K562 (cell line): ENCODE measurements at regions not wholly inside any gene's neighbourhood (a gene's known extent, or its start where the extent isn't known, plus 50 kb on each side); places are given as distances from the start of the nearest gene placed in this dataset.

Experiments used
- ATF7 ChIP-seq: fragments of 450-650 bp; IDR thresholded peaks from 2 replicates; pipeline ENCODE4 v1.7.1; 2014; ENCODE audit warnings: mild to moderate bottlenecking, moderate library complexity
- CXXC5 ChIP-seq: fragments of 250-450 bp; sonication (Bioruptor Pico); IDR thresholded peaks from 2 replicates; pipeline ENCODE4 v1.8.0; 2022; ENCODE audit warnings: inconsistent platforms, mild to moderate bottlenecking, moderate library complexity
- DPF2 ChIP-seq: fragments of 450-650 bp; IDR thresholded peaks from 2 replicates; pipeline ENCODE4 v1.6.1; 2016
- ETS2 ChIP-seq: IDR thresholded peaks from 2 replicates; pipeline ENCODE4 v1.6.1; 2016; ENCODE audit warnings: borderline replicate concordance, missing genetic modification characterization, mild to moderate bottlenecking, moderate library complexity, missing compliant biosample characterization; ENCODE audit not compliant: poor library complexity, severe bottlenecking
- FOXA1 ChIP-seq: fragments of 450-650 bp; IDR thresholded peaks from 2 replicates; pipeline ENCODE4 v1.6.1; 2016; ENCODE audit warnings: mild to moderate bottlenecking, borderline replicate concordance
- FOXJ2 ChIP-seq: fragments of 200-800 bp; sonication (Bioruptor generic); IDR thresholded peaks from 2 replicates; pipeline ENCODE4 v1.6.1; 2016; ENCODE audit warnings: missing genetic modification characterization, missing compliant biosample characterization
- GABPB1 ChIP-seq: sonication (generic); formaldehyde crosslinking; IDR thresholded peaks from 2 replicates; pipeline ENCODE4 v1.8.0; 2022; ENCODE audit warnings: mild to moderate bottlenecking, missing genetic modification reagents
- GATAD2B ChIP-seq: fragments of 450-650 bp; IDR thresholded peaks from 2 replicates; pipeline ENCODE4 v1.6.1; 2017; ENCODE audit warnings: mild to moderate bottlenecking, borderline replicate concordance
- HMG20A ChIP-seq: fragments of 450-650 bp; formaldehyde crosslinking; conservative IDR thresholded peaks from 2 replicates; pipeline ENCODE4 v1.4.0; 2020; ENCODE audit warnings: mild to moderate bottlenecking, mixed read lengths
- KDM5B ChIP-seq: fragments of 200-600 bp; sonication (generic); IDR thresholded peaks from 2 replicates; pipeline ENCODE4 v1.6.1; 2012; ENCODE audit warnings: low read depth, mild to moderate bottlenecking, moderate library complexity, low read length, control low read depth, inconsistent platforms; ENCODE audit not compliant: insufficient replicate concordance
- NR2C1 ChIP-seq, 2 experiments: fragments of 450-650 bp; IDR thresholded peaks; 2 replicates each; pipeline ENCODE4 v1.6.1; 2017; ENCODE audit warnings: mild to moderate bottlenecking in 2 of 2, antibody characterized with exemption in 1 of 2, inconsistent platforms in 1 of 2, missing compliant biosample characterization in 1 of 2, missing genetic modification characterization in 1 of 2
- NR2C2 ChIP-seq, 2 experiments: fragments of 200-800 bp in 1 of 2; sonication (Bioruptor generic) in 1 of 2; sonication (generic) in 1 of 2; formaldehyde crosslinking in 1 of 2; IDR thresholded peaks; 2 replicates each; pipeline versions ENCODE4 v1.6.1 to v1.8.0; 2016 to 2022; ENCODE audit warnings: mild to moderate bottlenecking in 1 of 2, missing compliant biosample characterization in 1 of 2, missing genetic modification characterization in 1 of 2, missing genetic modification reagents in 1 of 2
- TBP ChIP-seq: optimal IDR thresholded peaks from 2 replicates; pipeline ENCODE3; 2011; ENCODE audit warnings: low read depth, low read length, improper control_type of control experiment
- TEAD4 ChIP-seq, 2 experiments: sonication (generic) in 1 of 2; formaldehyde crosslinking in 1 of 2; IDR thresholded peaks; 2 replicates each; pipeline versions ENCODE4 v1.6.1 to v1.8.0; 2012 to 2022; ENCODE audit warnings: borderline replicate concordance in 1 of 2, inconsistent platforms in 1 of 2, low read length in 1 of 2, mild to moderate bottlenecking in 1 of 2, missing genetic modification reagents in 1 of 2
- YY1 ChIP-seq, 3 experiments: IDR thresholded peaks; 2 replicates each; pipeline ENCODE4 v1.6.1; 2011; ENCODE audit warnings: low read length in 2 of 3, mild to moderate bottlenecking in 2 of 3, moderate library complexity in 2 of 3, borderline replicate concordance in 1 of 3, control low read depth in 1 of 3, low read depth in 1 of 3; ENCODE audit not compliant: insufficient read depth in 3 of 3, insufficient replicate concordance in 2 of 3, control insufficient read depth in 1 of 3, insufficient read length in 1 of 3; ENCODE audit errors: extremely low read depth in 1 of 3
- ZBTB1 ChIP-seq: sonication (generic); formaldehyde crosslinking; IDR thresholded peaks from 2 replicates; pipeline ENCODE4 v1.8.1; 2023; ENCODE audit warnings: missing genetic modification reagents, low read depth, mild to moderate bottlenecking, borderline replicate concordance
- ZBTB17 ChIP-seq: fragments of 450-650 bp; formaldehyde crosslinking; IDR thresholded peaks from 2 replicates; pipeline ENCODE4 v1.4.0; 2020; ENCODE audit warnings: mild to moderate bottlenecking
- ZNF311 ChIP-seq: fragments of 250-450 bp; sonication (Bioruptor Pico); IDR thresholded peaks from 2 replicates; pipeline ENCODE4 v1.4.0; 2020; ENCODE audit warnings: mild to moderate bottlenecking, moderate library complexity
- ZNF589 ChIP-seq: fragments of 200-800 bp; sonication (Bioruptor generic); IDR thresholded peaks from 2 replicates; pipeline ENCODE4 v1.6.1; 2016; ENCODE audit warnings: low read depth, missing genetic modification characterization, missing compliant biosample characterization
- TF ChIP-seq, protein P1 (sequence below), 2 experiments: fragments of 450-650 bp; conservative IDR thresholded peaks; 2 replicates each; pipeline ENCODE4 v1.6.1; 2017; ENCODE audit warnings: mild to moderate bottlenecking in 2 of 2, moderate library complexity in 2 of 2
- TF ChIP-seq, protein P2 (sequence below): fragments of 450-650 bp; IDR thresholded peaks from 2 replicates; pipeline ENCODE4 v1.6.1; 2016; ENCODE audit warnings: borderline replicate concordance
- TF ChIP-seq, protein P3 (sequence below): sonication (generic); formaldehyde crosslinking; IDR thresholded peaks from 2 replicates; pipeline ENCODE4 v1.9.0; 2022; ENCODE audit warnings: mild to moderate bottlenecking, missing genetic modification reagents

DNA sequence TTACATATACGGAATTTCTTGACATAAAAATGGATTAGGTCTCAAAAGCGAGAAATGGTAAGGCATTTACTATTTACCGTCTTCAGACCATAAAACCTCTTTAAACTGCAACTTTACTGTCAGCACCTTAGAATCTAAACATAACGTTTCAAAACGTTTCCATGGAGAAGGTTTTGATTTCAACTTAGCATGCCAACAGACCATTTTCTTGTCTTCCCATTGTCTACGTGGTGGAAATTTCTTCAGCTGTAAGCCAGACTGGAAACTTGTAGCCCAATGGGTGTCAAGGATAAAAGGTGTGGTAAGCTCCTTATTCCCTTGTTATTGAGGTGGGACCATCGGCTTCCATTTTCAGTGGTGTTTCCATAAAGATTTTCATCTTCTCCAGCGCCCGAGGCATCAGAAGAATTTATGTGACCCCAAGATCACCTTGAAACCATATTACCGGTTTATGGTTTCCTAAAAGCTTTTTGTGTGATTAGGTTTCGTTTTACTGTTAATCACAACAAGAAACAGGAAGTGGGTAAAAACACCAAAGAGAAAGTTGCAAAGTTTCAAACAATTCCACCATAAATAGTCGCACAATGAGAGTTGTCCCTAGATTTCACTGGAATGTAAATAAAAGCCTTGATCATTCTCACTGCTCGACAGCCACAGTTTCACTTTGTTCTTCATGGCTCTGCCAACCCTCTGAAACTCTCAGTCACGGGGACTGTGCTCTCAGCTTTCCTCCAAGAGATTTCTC is 63.0 kb upstream of the CD2AP start (continued):
- TF ChIP-seq, protein P1, sequence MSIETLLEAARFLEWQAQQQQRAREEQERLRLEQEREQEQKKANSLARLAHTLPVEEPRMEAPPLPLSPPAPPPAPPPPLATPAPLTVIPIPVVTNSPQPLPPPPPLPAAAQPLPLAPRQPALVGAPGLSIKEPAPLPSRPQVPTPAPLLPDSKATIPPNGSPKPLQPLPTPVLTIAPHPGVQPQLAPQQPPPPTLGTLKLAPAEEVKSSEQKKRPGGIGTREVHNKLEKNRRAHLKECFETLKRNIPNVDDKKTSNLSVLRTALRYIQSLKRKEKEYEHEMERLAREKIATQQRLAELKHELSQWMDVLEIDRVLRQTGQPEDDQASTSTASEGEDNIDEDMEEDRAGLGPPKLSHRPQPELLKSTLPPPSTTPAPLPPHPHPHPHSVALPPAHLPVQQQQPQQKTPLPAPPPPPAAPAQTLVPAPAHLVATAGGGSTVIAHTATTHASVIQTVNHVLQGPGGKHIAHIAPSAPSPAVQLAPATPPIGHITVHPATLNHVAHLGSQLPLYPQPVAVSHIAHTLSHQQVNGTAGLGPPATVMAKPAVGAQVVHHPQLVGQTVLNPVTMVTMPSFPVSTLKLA (conservative IDR thresholded peaks at IDR 0.05), result 0 out of 4 replicates have a peak, but pooled peaks of 1 of the 2 experiments have one; percentile 16
- no peak for TF ChIP-seq ZBTB1 (CRISPR knock-in tag)
- TF ChIP-seq ZNF311 (CRISPR knock-in tag), result no peak
- no peak for TF ChIP-seq FOXA1
- TF ChIP-seq NR2C1 (IDR thresholded peaks at IDR 0.05), result no peak
- peak; percentile 23; the same call in 1 of the 2 replicates for TF ChIP-seq NR2C1 (tag; IDR thresholded peaks at IDR 0.05)
- peak; percentile 26; the same call in 1 of the 2 replicates for TF ChIP-seq DPF2
- no peak for TF ChIP-seq NR2C2 (CRISPR knock-in tag; IDR thresholded peaks at IDR 0.05)
- TF ChIP-seq NR2C2 (tag; IDR thresholded peaks at IDR 0.05), result 0 out of 2 replicates have a peak, but pooled peaks have one; percentile 40
- TF ChIP-seq CXXC5 (CRISPR knock-in tag), result no peak
- peak; percentile 49; the same call in 1 of the 2 replicates for TF ChIP-seq GATAD2B
- 0 out of 2 replicates have a peak, but pooled peaks have one; percentile 25 for TF ChIP-seq ATF7
- TF ChIP-seq ZBTB17 (CRISPR knock-in tag), result no peak
- TF ChIP-seq KDM5B, result no peak
- TF ChIP-seq ZNF589, result peak; percentile 23; the same call in 1 of the 2 replicates
- TF ChIP-seq TEAD4 (IDR thresholded peaks at IDR 0.05; ENCODE audit: low read length), result peak; percentile 7; the same call in 1 of the 2 replicates
- no peak for TF ChIP-seq TEAD4 (CRISPR knock-in tag; IDR thresholded peaks at IDR 0.05; ENCODE audit: borderline replicate concordance)
- TF ChIP-seq GABPB1 (CRISPR knock-in tag), result 0 out of 2 replicates have a peak, but pooled peaks have one; percentile 34
- TF ChIP-seq YY1 (IDR thresholded peaks at IDR 0.05; ENCODE audit: borderline replicate concordance in 1 of 3, control insufficient read depth in 1 of 3, extremely low read depth in 1 of 3, insufficient read depth in 3 of 3, insufficient read length in 1 of 3, insufficient replicate concordance in 2 of 3, low read depth in 1 of 3, low read length in 2 of 3), result peak in 1 of 3 experiments; percentile 1
- no peak for TF ChIP-seq HMG20A (CRISPR knock-in tag)
- TF ChIP-seq, protein P2, sequence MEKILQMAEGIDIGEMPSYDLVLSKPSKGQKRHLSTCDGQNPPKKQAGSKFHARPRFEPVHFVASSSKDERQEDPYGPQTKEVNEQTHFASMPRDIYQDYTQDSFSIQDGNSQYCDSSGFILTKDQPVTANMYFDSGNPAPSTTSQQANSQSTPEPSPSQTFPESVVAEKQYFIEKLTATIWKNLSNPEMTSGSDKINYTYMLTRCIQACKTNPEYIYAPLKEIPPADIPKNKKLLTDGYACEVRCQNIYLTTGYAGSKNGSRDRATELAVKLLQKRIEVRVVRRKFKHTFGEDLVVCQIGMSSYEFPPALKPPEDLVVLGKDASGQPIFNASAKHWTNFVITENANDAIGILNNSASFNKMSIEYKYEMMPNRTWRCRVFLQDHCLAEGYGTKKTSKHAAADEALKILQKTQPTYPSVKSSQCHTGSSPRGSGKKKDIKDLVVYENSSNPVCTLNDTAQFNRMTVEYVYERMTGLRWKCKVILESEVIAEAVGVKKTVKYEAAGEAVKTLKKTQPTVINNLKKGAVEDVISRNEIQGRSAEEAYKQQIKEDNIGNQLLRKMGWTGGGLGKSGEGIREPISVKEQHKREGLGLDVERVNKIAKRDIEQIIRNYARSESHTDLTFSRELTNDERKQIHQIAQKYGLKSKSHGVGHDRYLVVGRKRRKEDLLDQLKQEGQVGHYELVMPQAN, result no peak
- TF ChIP-seq, protein P3, sequence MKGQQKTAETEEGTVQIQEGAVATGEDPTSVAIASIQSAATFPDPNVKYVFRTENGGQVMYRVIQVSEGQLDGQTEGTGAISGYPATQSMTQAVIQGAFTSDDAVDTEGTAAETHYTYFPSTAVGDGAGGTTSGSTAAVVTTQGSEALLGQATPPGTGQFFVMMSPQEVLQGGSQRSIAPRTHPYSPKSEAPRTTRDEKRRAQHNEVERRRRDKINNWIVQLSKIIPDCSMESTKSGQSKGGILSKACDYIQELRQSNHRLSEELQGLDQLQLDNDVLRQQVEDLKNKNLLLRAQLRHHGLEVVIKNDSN, result no peak
- TF ChIP-seq FOXJ2 (tag), result peak; percentile 50; the same call in 1 of the 2 replicates
- TF ChIP-seq TBP, result no peak
- TF ChIP-seq ETS2 (tag), result no peak
